ENCODE measurements at regions not wholly inside any gene's neighbourhood (a gene's known extent, or its start where the extent isn't known, plus 50 kb on each side); places are given as distances from the start of the nearest gene placed in this dataset.

DNA sequence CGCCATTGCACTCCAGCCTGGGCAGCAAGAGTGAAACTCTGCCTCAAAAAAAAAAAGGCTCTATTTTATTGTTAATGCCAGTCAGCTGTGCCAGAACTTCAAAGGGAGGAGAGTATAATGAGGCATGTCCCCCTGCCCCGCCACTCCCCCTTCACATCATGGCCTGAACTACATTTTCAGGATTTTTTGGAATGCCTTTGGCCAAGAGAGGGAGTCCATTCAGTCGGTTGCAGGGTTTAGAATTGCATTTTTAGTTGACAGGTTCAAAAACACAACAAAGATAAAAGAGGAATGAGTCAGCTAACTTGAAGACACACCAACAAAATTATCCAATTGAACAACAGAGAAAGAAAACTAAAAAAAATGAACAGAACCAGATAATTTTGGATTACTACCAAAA is 59.1 kb downstream of the CEP43 start:
- ATAC-seq (no peak), DNase-seq (ENCODE audit: low spot score) (no peak)
- TF ChIP-seq, protein P1, sequence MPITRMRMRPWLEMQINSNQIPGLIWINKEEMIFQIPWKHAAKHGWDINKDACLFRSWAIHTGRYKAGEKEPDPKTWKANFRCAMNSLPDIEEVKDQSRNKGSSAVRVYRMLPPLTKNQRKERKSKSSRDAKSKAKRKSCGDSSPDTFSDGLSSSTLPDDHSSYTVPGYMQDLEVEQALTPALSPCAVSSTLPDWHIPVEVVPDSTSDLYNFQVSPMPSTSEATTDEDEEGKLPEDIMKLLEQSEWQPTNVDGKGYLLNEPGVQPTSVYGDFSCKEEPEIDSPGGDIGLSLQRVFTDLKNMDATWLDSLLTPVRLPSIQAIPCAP (CRISPR knock-in tag; IDR thresholded peaks at IDR 0.05), result no peak
- no peak for TF ChIP-seq ZNF138 (CRISPR knock-in tag; conservative IDR thresholded peaks at IDR 0.05)
- TF ChIP-seq, protein P2, sequence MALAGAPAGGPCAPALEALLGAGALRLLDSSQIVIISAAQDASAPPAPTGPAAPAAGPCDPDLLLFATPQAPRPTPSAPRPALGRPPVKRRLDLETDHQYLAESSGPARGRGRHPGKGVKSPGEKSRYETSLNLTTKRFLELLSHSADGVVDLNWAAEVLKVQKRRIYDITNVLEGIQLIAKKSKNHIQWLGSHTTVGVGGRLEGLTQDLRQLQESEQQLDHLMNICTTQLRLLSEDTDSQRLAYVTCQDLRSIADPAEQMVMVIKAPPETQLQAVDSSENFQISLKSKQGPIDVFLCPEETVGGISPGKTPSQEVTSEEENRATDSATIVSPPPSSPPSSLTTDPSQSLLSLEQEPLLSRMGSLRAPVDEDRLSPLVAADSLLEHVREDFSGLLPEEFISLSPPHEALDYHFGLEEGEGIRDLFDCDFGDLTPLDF (CRISPR knock-in tag; IDR thresholded peaks at IDR 0.05), result no peak
- TF ChIP-seq, protein P3, sequence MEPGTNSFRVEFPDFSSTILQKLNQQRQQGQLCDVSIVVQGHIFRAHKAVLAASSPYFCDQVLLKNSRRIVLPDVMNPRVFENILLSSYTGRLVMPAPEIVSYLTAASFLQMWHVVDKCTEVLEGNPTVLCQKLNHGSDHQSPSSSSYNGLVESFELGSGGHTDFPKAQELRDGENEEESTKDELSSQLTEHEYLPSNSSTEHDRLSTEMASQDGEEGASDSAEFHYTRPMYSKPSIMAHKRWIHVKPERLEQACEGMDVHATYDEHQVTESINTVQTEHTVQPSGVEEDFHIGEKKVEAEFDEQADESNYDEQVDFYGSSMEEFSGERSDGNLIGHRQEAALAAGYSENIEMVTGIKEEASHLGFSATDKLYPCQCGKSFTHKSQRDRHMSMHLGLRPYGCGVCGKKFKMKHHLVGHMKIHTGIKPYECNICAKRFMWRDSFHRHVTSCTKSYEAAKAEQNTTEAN (CRISPR knock-in tag; IDR thresholded peaks at IDR 0.05), result no peak
- TF ChIP-seq, protein P4, sequence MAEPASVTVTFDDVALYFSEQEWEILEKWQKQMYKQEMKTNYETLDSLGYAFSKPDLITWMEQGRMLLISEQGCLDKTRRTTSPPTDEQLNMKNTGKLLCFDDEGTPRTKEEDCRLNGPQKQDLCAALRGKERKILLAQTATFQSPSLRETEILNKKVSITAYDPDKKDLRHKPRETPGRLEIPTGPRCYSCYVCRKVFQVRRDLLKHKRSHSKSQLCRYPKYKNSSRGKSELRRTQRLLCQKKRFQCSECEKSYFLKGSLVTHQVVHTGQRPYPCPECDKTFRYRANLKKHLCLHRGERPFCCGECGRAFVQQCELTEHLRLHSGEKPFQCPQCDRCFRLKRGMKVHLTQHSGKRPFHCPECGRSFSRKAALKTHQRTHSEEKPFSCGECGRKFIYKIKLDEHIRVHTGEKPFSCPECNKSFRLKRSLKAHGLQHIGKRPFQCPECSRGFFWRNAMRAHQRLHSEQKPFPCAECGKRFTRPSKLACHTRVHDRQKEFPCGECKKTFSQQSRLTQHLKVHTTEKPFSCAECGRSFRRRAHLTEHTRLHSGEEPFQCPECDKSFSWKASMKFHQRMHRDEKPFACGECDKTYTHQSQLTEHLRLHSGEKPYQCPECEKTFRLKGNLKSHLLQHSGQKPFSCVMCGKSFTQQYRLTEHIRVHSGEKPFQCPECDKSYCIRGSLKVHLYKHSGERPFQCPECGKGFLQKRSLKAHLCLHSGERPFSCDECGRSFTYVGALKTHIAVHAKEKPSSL (CRISPR knock-in tag; conservative IDR thresholded peaks at IDR 0.05), result no peak
- TF ChIP-seq, protein P5, sequence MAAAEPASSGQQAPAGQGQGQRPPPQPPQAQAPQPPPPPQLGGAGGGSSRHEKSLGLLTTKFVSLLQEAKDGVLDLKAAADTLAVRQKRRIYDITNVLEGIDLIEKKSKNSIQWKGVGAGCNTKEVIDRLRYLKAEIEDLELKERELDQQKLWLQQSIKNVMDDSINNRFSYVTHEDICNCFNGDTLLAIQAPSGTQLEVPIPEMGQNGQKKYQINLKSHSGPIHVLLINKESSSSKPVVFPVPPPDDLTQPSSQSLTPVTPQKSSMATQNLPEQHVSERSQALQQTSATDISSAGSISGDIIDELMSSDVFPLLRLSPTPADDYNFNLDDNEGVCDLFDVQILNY (CRISPR knock-in tag; IDR thresholded peaks at IDR 0.05), result no peak
- no peak for TF ChIP-seq TEAD1 (CRISPR knock-in tag; IDR thresholded peaks at IDR 0.05)
- TF ChIP-seq, protein P6, sequence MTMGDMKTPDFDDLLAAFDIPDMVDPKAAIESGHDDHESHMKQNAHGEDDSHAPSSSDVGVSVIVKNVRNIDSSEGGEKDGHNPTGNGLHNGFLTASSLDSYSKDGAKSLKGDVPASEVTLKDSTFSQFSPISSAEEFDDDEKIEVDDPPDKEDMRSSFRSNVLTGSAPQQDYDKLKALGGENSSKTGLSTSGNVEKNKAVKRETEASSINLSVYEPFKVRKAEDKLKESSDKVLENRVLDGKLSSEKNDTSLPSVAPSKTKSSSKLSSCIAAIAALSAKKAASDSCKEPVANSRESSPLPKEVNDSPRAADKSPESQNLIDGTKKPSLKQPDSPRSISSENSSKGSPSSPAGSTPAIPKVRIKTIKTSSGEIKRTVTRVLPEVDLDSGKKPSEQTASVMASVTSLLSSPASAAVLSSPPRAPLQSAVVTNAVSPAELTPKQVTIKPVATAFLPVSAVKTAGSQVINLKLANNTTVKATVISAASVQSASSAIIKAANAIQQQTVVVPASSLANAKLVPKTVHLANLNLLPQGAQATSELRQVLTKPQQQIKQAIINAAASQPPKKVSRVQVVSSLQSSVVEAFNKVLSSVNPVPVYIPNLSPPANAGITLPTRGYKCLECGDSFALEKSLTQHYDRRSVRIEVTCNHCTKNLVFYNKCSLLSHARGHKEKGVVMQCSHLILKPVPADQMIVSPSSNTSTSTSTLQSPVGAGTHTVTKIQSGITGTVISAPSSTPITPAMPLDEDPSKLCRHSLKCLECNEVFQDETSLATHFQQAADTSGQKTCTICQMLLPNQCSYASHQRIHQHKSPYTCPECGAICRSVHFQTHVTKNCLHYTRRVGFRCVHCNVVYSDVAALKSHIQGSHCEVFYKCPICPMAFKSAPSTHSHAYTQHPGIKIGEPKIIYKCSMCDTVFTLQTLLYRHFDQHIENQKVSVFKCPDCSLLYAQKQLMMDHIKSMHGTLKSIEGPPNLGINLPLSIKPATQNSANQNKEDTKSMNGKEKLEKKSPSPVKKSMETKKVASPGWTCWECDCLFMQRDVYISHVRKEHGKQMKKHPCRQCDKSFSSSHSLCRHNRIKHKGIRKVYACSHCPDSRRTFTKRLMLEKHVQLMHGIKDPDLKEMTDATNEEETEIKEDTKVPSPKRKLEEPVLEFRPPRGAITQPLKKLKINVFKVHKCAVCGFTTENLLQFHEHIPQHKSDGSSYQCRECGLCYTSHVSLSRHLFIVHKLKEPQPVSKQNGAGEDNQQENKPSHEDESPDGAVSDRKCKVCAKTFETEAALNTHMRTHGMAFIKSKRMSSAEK (CRISPR knock-in tag; IDR thresholded peaks at IDR 0.05; ENCODE audit: borderline replicate concordance), result no peak
- TF ChIP-seq, protein P7, sequence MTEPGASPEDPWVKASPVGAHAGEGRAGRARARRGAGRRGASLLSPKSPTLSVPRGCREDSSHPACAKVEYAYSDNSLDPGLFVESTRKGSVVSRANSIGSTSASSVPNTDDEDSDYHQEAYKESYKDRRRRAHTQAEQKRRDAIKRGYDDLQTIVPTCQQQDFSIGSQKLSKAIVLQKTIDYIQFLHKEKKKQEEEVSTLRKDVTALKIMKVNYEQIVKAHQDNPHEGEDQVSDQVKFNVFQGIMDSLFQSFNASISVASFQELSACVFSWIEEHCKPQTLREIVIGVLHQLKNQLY (CRISPR knock-in tag; IDR thresholded peaks at IDR 0.05), result no peak
- no peak for TF ChIP-seq GABPB1 (CRISPR knock-in tag; IDR thresholded peaks at IDR 0.05)
- TF ChIP-seq, protein P8, sequence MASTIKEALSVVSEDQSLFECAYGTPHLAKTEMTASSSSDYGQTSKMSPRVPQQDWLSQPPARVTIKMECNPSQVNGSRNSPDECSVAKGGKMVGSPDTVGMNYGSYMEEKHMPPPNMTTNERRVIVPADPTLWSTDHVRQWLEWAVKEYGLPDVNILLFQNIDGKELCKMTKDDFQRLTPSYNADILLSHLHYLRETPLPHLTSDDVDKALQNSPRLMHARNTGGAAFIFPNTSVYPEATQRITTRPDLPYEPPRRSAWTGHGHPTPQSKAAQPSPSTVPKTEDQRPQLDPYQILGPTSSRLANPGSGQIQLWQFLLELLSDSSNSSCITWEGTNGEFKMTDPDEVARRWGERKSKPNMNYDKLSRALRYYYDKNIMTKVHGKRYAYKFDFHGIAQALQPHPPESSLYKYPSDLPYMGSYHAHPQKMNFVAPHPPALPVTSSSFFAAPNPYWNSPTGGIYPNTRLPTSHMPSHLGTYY (CRISPR knock-in tag; IDR thresholded peaks at IDR 0.05), result no peak
- H3K27ac Mint-ChIP-seq, result no peak overlapping the region
- ChIA-PET CTCF (no interaction called here), POLR2A (no interaction called here)
- H3K4me1 Mint-ChIP-seq, result peaks cover 16% of the 10 kb centered on the region
- peaks cover 17% of the 10 kb centered on the region for H3K36me3 Mint-ChIP-seq
- H3K4me3 Mint-ChIP-seq, result no peak overlapping the region
- H3K27me3 Mint-ChIP-seq (ENCODE audit: low read depth), result no peaks in the 10 kb centered on the region
- peaks cover 21% of the 10 kb centered on the region for H3K9me3 Mint-ChIP-seq

Measured in WTC11 (cell line).